CD14-positive monocyte (primary cell): ENCODE measurements at regions not wholly inside any gene's neighbourhood (a gene's known extent, or its start where the extent isn't known, plus 50 kb on each side); places are given as distances from the start of the nearest gene placed in this dataset.

ENCODE experiments used
- DNase-seq, 3 donors: peaks; one replicate each; pipeline ENCODE4 v3.0.0-alpha.2; 2011 to 2022
- H2AFZ ChIP-seq: 2 replicates; pipeline ENCODE4 v1.6.0; 2012; ENCODE audit warnings: mild to moderate bottlenecking, low read depth, low read length, inconsistent platforms; ENCODE audit not compliant: insufficient read depth, poor library complexity, severe bottlenecking
- H3K27ac ChIP-seq, 2 donors: 1 replicate in 1 of 2; 2 replicates in 1 of 2; pipeline ENCODE4 v1.5.1; 2012 to 2013; ENCODE audit warnings: low read length in 2 of 2, control low read depth in 1 of 2, inconsistent platforms in 1 of 2, low read depth in 1 of 2, mild to moderate bottlenecking in 1 of 2
- H3K27me3 ChIP-seq, 2 donors: one replicate each; pipeline versions ENCODE4 v1.6.0 to v1.6.1; 2011 to 2013; ENCODE audit warnings: low read length in 2 of 2; ENCODE audit not compliant: control insufficient read depth in 2 of 2, insufficient read depth in 2 of 2
- H3K36me3 ChIP-seq, 2 donors: replicated peaks in 1 of 2; 1 replicate in 1 of 2; 2 replicates in 1 of 2; pipeline versions ENCODE4 v1.5.1 to v1.6.1; 2012 to 2013; ENCODE audit warnings: low read length in 2 of 2, control low read depth in 1 of 2, inconsistent platforms in 1 of 2, mild to moderate bottlenecking in 1 of 2; ENCODE audit not compliant: insufficient read depth in 2 of 2, control insufficient read depth in 1 of 2
- H3K4me1 ChIP-seq, 2 donors: 1 replicate in 1 of 2; 2 replicates in 1 of 2; pipeline versions ENCODE4 v1.5.1 to v1.6.1; 2012 to 2013; ENCODE audit warnings: low read length in 2 of 2, control low read depth in 1 of 2, inconsistent platforms in 1 of 2, mild to moderate bottlenecking in 1 of 2, moderate library complexity in 1 of 2; ENCODE audit not compliant: insufficient read depth in 2 of 2, control insufficient read depth in 1 of 2
- H3K4me2 ChIP-seq: replicated peaks from 2 replicates; pipeline ENCODE3; 2012; ENCODE audit warnings: low read length, moderate library complexity, mild to moderate bottlenecking; ENCODE audit not compliant: poor library complexity, severe bottlenecking; ENCODE audit errors: extremely low read depth
- H3K4me3 ChIP-seq, 3 experiments: fragments of 200-600 bp in 1 of 3; sonication (generic) in 1 of 3; replicated peaks in 1 of 3; 1 replicate in 2 of 3; 2 replicates in 1 of 3; pipeline ENCODE4 v1.5.1; 2011 to 2013; ENCODE audit warnings: low read length in 3 of 3, mild to moderate bottlenecking in 3 of 3, control low read depth in 2 of 3, low read depth in 2 of 3, inconsistent platforms in 1 of 3, moderate library complexity in 1 of 3
- H3K79me2 ChIP-seq: 2 replicates; pipeline ENCODE4 v1.6.0; 2012; ENCODE audit warnings: mild to moderate bottlenecking, control low read depth, inconsistent platforms, low read length, moderate library complexity; ENCODE audit not compliant: insufficient read depth
- H3K9ac ChIP-seq: 2 replicates; pipeline ENCODE4 v1.6.0; 2017; ENCODE audit warnings: low read length, mild to moderate bottlenecking; ENCODE audit not compliant: insufficient read depth, poor library complexity, severe bottlenecking
- H3K9me3 ChIP-seq, 2 donors: replicated peaks in 1 of 2; 1 replicate in 1 of 2; 2 replicates in 1 of 2; pipeline versions ENCODE4 v1.5.1 to v1.6.1; 2012 to 2013; ENCODE audit warnings: low read length in 2 of 2, control low read depth in 1 of 2; ENCODE audit not compliant: control insufficient read depth in 1 of 2, insufficient read depth in 1 of 2
- H4K20me1 ChIP-seq: 2 replicates; pipeline ENCODE4 v1.6.0; 2012; ENCODE audit warnings: mild to moderate bottlenecking, low read length, control low read depth, moderate library complexity; ENCODE audit not compliant: insufficient read depth
- H3K27ac Mint-ChIP-seq, 7 donors: one replicate each; pipeline ENCODE4 v1.8.0; 2020; ENCODE audit warnings: mild to moderate bottlenecking in 7 of 7, mixed read lengths in 7 of 7, moderate library complexity in 6 of 7, inconsistent platforms in 2 of 7
- H3K27me3 Mint-ChIP-seq, 3 donors: one replicate each; pipeline ENCODE4 v1.8.0; 2021 to 2022; ENCODE audit warnings: low read depth in 3 of 3, mild to moderate bottlenecking in 3 of 3, mixed read lengths in 3 of 3, moderate library complexity in 3 of 3, inconsistent platforms in 1 of 3
- H3K36me3 Mint-ChIP-seq, 2 donors: one replicate each; pipeline ENCODE4 v1.8.0; 2020; ENCODE audit warnings: mixed read lengths in 2 of 2, inconsistent platforms in 1 of 2, mild to moderate bottlenecking in 1 of 2
- H3K4me1 Mint-ChIP-seq: one replicate; pipeline ENCODE4 v1.8.0; 2020; ENCODE audit warnings: mild to moderate bottlenecking, mixed read lengths
- H3K4me3 Mint-ChIP-seq, 2 donors: one replicate each; pipeline ENCODE4 v1.8.0; 2020; ENCODE audit warnings: mild to moderate bottlenecking in 2 of 2, mixed read lengths in 2 of 2, moderate library complexity in 1 of 2
- H3K9me3 Mint-ChIP-seq, 7 donors: one replicate each; pipeline ENCODE4 v1.8.0; 2020 to 2022; ENCODE audit warnings: mixed read lengths in 7 of 7, mild to moderate bottlenecking in 6 of 7, moderate library complexity in 6 of 7, inconsistent platforms in 2 of 7
- CTCF ChIP-seq: fragments of 200-600 bp; IDR thresholded peaks from one replicate; pipeline ENCODE4 v1.8.0; 2022; ENCODE audit warnings: antibody characterized with exemption, mild to moderate bottlenecking
- WGBS: methylation state at CpG from one replicate; pipeline ENCODE4 v1.1.5; 2013; ENCODE audit warnings: missing lambda C conversion rate; ENCODE audit not compliant: insufficient coverage; 5-methylcytosine and 5-hydroxymethylcytosine counted together
- intact Hi-C, 2 donors: fragments of 100-400 bp; cut with micrococcal nuclease; formaldehyde crosslinking; loops; one replicate each; pipeline versions ENCODE4 v1.15.0 to v1.15.1; 2023

GRCh38 chr1:68828013-68828412, 331.1 kb upstream of the DEPDC1 start:
- no peak overlapping the region for H3K27ac ChIP-seq
- no peak overlapping the region for H3K4me3 ChIP-seq
- H3K4me2 ChIP-seq, result no peak overlapping the region
- H3K36me3 Mint-ChIP-seq, result no peaks in the 10 kb centered on the region
- intact Hi-C loops, result no loop called here
- no peak overlapping the region for H3K27ac Mint-ChIP-seq
- TF ChIP-seq CTCF, result no peak
- no peak for DNase-seq
- no peaks in the 10 kb centered on the region for H4K20me1 ChIP-seq
- H3K4me3 Mint-ChIP-seq, result no peak overlapping the region
- H3K27me3 Mint-ChIP-seq, result no peaks in the 10 kb centered on the region
- no peaks in the 10 kb centered on the region for H3K4me1 ChIP-seq
- no peak overlapping the region for H3K9ac ChIP-seq
- H3K27me3 ChIP-seq, result no peaks in the 10 kb centered on the region
- peaks cover 0 to 15% (median 6%) of the 10 kb centered on the region in 7 donors for H3K9me3 Mint-ChIP-seq
- WGBS, result 67% methylated on average over 1 of the region's 3 CpGs
- no peaks in the 10 kb centered on the region for H3K36me3 ChIP-seq
- H3K9me3 ChIP-seq, result no peaks in the 10 kb centered on the region
- no peak overlapping the region for H2AFZ ChIP-seq
- no peaks in the 10 kb centered on the region for H3K79me2 ChIP-seq
- H3K4me1 Mint-ChIP-seq, result no peaks in the 10 kb centered on the region

GRCh38 chr1:68831281-68831680, 334.4 kb upstream of the DEPDC1 start:
- Histone ChIP-seq H3K4me1 (no peaks in the 10 kb centered on the region), H3K27me3 (no peaks in the 10 kb centered on the region), H2AFZ (no peak overlapping the region), H3K27ac (no peak overlapping the region), H3K79me2 (no peaks in the 10 kb centered on the region), H3K9me3 (no peaks in the 10 kb centered on the region), H4K20me1 (no peaks in the 10 kb centered on the region), H3K9ac (no peak overlapping the region), H3K4me2 (no peak overlapping the region), H3K36me3 (no peaks in the 10 kb centered on the region), H3K4me3 (no peak overlapping the region)
- Mint-ChIP-seq H3K36me3 (no peaks in the 10 kb centered on the region), H3K9me3 (peaks cover 4 to 9% (median 5%) of the 10 kb centered on the region in 7 donors), H3K4me1 (no peaks in the 10 kb centered on the region), H3K27me3 (peaks cover 0 to 1% (median 0%) of the 10 kb centered on the region in 3 donors), H3K27ac (no peak overlapping the region), H3K4me3 (no peak overlapping the region)
- no peak for DNase-seq
- WGBS, result no CpG with 5 or more reads among the region's 1 CpG
- no peak for TF ChIP-seq CTCF
- intact Hi-C loops, result no loop called here
